ENCODE measurements at regions not wholly inside any gene's neighbourhood (a gene's known extent, or its start where the extent isn't known, plus 50 kb on each side); places are given as distances from the start of the nearest gene placed in this dataset.

GRCh38 chr12:86852451-86852850 is 596.3 kb upstream of the MGAT4C start:
- no peak for DNase-seq (ENCODE audit: insufficient read length, low spot score)
- no peak for FAIRE-seq

GRCh38 chr12:86838711-86839110 is 582.5 kb upstream of the MGAT4C start:
- no peak for FAIRE-seq
- no peak for DNase-seq (ENCODE audit: insufficient read length, low spot score)

- no peak for DNase-seq (ENCODE audit: insufficient read length, low spot score)
- no peak for FAIRE-seq
These were observed 582.1 kb upstream of the MGAT4C start for GRCh38 chr12:86838260-86838659.

- no peak for FAIRE-seq
- no peak for DNase-seq (ENCODE audit: insufficient read length, low spot score)
These were observed 581.1 kb upstream of the MGAT4C start for GRCh38 chr12:86837246-86837645.

- FAIRE-seq = no peak
These were observed 578.0 kb upstream of the MGAT4C start for GRCh38 chr12:86834217-86834616.

GRCh38 chr12:86827409-86827808 is 571.2 kb upstream of the MGAT4C start:
- FAIRE-seq (no peak), DNase-seq (ENCODE audit: insufficient read length, low spot score) (no peak)

More at GRCh38 chr12:86834217-86834616, 578.0 kb upstream of the MGAT4C start:
- DNase-seq (ENCODE audit: insufficient read length, low spot score) = no peak

- DNase-seq (ENCODE audit: insufficient read length, low spot score) (no peak), FAIRE-seq (no peak)
These were observed 569.9 kb upstream of the MGAT4C start for GRCh38 chr12:86826051-86826450.

GRCh38 chr12:86801439-86801838 is 545.2 kb upstream of the MGAT4C start:
- no peak for DNase-seq (ENCODE audit: insufficient read length, low spot score)
- FAIRE-seq = no peak

- DNase-seq (ENCODE audit: insufficient read length, low spot score) (no peak), FAIRE-seq (no peak)
These were observed 543.4 kb upstream of the MGAT4C start for GRCh38 chr12:86799616-86800015.

- FAIRE-seq = no peak
- DNase-seq (ENCODE audit: insufficient read length, low spot score) = no peak
These were observed 540.4 kb upstream of the MGAT4C start for GRCh38 chr12:86796550-86796949.

- FAIRE-seq (no peak), DNase-seq (ENCODE audit: insufficient read length, low spot score) (no peak)
These were observed 532.5 kb upstream of the MGAT4C start for GRCh38 chr12:86788661-86789060.

GRCh38 chr12:86787419-86787818 is 531.2 kb upstream of the MGAT4C start:
- no peak for DNase-seq (ENCODE audit: insufficient read length, low spot score)
- FAIRE-seq = no peak

- FAIRE-seq (no peak), DNase-seq (ENCODE audit: insufficient read length, low spot score) (no peak)
These were observed 521.1 kb upstream of the MGAT4C start for GRCh38 chr12:86777325-86777724.

GRCh38 chr12:86774841-86775388 is 518.7 kb upstream of the MGAT4C start:
- FAIRE-seq (no peak), DNase-seq (ENCODE audit: insufficient read length, low spot score) (no peak)

GRCh38 chr12:86772696-86773095 is 516.5 kb upstream of the MGAT4C start:
- no peak for FAIRE-seq
- no peak for DNase-seq (ENCODE audit: insufficient read length, low spot score)

- no peak for FAIRE-seq
- DNase-seq (ENCODE audit: insufficient read length, low spot score) = no peak
These were observed 514.7 kb upstream of the MGAT4C start for GRCh38 chr12:86770871-86771270.

GRCh38 chr12:86748894-86749293 is 492.7 kb upstream of the MGAT4C start:
- DNase-seq (ENCODE audit: insufficient read length, low spot score) (no peak), FAIRE-seq (no peak)

- no peak for FAIRE-seq
- no peak for DNase-seq (ENCODE audit: insufficient read length, low spot score)
These were observed 488.5 kb upstream of the MGAT4C start for GRCh38 chr12:86744547-86745212.

- DNase-seq (ENCODE audit: insufficient read length, low spot score) (no peak), FAIRE-seq (no peak)
These were observed 487.8 kb upstream of the MGAT4C start for GRCh38 chr12:86743875-86744536.

- no peak for DNase-seq (ENCODE audit: insufficient read length, low spot score)
- no peak for FAIRE-seq
These were observed 485.3 kb upstream of the MGAT4C start for GRCh38 chr12:86741531-86741930.

GRCh38 chr12:86735851-86736250 is 479.7 kb upstream of the MGAT4C start:
- no peak for FAIRE-seq
- no peak for DNase-seq (ENCODE audit: insufficient read length, low spot score)

GRCh38 chr12:86735072-86735471 is 478.9 kb upstream of the MGAT4C start:
- FAIRE-seq (no peak), DNase-seq (ENCODE audit: insufficient read length, low spot score) (no peak)

Measured in GM19239 (cell line).